GM19452 (cell line): ENCODE measurements at regions not wholly inside any gene's neighbourhood (a gene's known extent, or its start where the extent isn't known, plus 50 kb on each side); places are given as distances from the start of the nearest gene placed in this dataset.
"Not testable (repeated sequence)": the region's sequence is repeated elsewhere in the genome, so short reads cannot be mapped to it uniquely, and the experiment has no call there.

Source experiments
- ATAC-seq: cut with Tn5 transposase; IDR thresholded peaks from one replicate; pipeline ENCODE4 v1.9.1; 2021; ENCODE audit not compliant: unreplicated experiment

GRCh38 chr1:195851804-195852203 lies 756.4 kb downstream of the KCNT2 start:
- no peak for ATAC-seq

- ATAC-seq: no peak
These were observed 757.1 kb downstream of the KCNT2 start for GRCh38 chr1:195851016-195851601.

DNA sequence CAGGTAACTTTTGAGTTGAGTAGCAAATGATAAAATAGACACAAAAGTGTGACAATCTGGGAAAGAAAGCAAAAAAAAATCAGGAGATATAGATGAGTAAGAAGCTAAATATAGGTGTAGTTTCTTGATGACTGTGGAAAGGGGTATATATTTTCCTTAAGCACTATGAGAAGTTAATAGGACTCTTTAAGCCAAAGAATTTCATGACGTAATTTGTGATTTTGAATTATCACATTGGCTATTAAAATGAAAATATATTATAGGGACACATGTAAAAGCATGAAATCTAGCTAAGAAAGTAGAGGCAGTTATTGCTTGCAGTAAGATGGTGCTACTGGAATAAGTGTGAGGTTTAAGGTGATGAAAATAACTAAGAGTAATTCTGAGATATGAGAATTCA lies 759.1 kb downstream of the KCNT2 start:
- no peak for ATAC-seq

DNA sequence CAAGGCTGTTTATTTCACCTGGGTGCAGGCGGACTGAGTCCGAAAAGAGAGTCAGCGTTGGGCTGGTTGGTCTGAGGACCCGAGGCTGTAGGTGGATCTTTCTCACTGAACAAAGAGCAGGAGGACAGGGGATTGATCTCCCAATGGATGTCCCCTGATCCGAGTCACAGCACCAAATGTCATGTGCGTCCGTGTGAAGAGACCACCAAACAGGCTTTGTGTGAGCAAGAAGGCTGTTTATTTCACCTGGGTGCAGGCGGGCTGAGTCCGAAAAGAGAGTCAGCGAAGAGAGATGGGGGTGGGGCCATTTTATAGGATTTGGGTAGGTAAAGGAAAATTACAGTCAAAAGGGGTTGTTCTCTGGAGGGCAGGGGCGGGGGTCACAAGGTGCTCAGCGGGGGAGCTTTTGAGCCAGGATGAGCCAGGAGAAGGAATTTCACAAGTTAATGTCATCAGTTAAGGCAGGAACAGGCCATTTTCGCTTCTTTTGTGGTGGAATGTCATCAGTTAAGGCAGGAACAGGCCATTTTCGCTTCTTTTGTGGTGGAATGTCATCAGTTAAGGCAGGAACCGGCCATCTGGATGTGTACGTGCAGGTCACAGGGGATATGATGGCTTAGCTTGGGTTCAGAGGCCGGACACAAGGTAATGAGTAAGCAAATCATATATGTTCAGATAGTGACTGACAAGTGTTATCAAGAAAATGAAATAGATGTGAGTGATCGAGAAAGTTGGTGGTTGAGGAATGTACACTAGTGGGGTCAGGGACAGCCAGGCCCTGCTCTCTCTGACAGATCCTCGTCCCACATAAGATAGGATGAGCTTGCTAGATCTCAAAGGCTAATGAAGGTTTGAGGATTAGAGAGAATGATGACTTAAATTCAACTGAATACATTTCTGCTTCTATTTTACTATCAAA lies 760.0 kb downstream of the KCNT2 start:
- not testable (repeated sequence) for ATAC-seq

GRCh38 chr1:195831789-195832188 lies 776.5 kb downstream of the KCNT2 start:
- no peak for ATAC-seq

DNA sequence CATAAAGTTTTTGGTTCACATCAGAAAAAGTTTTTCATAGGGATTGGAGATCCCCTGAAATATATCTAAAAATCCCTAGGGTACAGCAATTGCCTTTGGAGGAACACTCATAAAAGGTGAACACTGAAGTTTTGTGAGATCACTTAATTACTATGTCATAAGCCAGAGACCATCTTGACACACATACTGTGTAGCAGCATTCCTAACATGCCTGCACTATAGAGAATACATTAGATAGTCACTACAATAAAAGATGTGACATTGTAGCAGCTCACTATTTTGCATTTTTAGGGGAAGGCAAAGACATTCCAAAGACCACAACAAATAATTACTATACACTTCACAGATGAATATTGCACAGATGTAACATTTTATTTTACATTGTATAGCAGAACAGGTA lies 779.9 kb downstream of the KCNT2 start:
- no peak for ATAC-seq

DNA sequence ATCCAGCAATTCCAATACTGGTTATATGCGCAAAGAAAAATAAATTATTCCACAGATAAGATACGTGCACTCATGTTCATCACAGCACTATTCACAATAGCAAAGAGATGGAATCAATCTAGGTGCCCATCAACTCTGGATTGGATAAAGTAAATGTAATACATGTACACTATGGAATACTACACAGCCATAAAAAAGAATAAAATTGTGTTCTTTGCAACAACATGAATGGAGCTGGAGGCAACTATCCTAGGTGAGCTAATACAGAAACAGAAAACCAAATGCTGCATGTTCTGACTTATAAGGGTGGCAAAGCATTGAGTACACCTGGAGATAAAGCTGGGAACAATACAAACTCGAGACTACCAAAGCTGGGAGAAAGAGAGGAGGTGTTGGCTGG lies 787.3 kb downstream of the KCNT2 start:
- ATAC-seq: no peak

GRCh38 chr1:195806060-195806459 lies 802.2 kb downstream of the KCNT2 start:
- ATAC-seq: no peak

DNA sequence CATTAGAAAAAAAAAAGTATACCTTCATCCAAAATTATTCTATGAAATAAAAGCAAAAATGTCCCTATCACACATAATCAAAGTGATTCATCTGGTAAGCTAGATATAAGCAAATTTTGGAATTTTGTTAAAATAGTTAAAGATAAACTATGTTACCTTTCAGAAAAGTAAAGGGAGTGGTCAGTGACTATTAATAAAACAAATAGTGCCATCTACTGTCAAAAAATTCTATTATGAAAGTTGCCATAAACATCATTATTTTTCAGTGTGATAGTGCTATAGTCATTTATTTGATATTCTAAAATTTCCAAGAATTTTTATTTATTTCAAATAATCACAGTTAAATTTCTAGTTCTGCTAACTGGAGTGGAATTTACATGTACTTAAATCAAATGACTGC lies 803.7 kb downstream of the KCNT2 start:
- ATAC-seq: no peak

- no peak for ATAC-seq
These were observed 809.2 kb downstream of the KCNT2 start for GRCh38 chr1:195799016-195799415.

- ATAC-seq: no peak
These were observed 814.0 kb downstream of the KCNT2 start for GRCh38 chr1:195794225-195794624.

GRCh38 chr1:195791796-195792195 lies 816.4 kb downstream of the KCNT2 start:
- ATAC-seq: no peak

GRCh38 chr1:195790514-195791168 lies 817.6 kb downstream of the KCNT2 start:
- no peak for ATAC-seq

- no peak for ATAC-seq
These were observed 818.9 kb downstream of the KCNT2 start for GRCh38 chr1:195789321-195789720.

DNA sequence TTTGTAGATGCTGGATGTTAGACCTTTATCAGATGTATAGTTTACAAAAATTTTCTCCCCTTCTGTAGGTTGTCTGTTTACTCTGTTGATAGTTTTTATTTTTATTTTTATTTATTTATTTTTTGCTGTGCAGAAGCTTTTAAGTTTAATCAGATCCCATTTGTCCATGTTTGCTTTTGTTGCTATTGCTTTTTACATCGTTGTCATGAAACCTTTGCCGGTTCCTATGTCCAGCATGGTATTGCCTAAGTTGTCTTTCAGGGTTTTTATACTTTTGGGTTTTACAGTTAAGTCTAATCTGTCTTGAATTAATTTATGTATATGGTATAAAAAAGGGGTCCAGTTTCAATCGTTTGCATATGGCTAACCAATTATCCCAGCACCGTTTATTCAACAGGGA lies 819.5 kb downstream of the KCNT2 start:
- ATAC-seq: no peak

GRCh38 chr1:195785830-195786229 lies 822.4 kb downstream of the KCNT2 start:
- no peak for ATAC-seq

DNA sequence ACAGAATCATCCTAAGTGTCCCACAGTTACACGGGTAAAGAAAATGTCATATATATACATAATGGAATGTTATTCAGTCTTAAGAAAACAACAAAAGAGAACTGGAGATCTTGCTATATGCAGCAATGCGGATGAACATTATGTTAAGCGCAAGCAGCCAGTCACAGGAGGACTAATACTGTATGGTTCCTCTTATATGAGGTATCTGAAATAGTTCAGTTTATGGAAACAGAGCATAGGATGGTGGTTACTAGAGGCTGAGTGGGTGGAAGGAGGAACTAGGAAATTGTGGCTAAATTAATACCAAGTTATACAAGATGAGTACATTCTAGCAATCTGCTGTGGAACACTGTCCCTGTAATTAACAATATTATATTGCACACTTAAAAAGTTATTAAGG lies 834.3 kb downstream of the KCNT2 start:
- no peak for ATAC-seq

DNA sequence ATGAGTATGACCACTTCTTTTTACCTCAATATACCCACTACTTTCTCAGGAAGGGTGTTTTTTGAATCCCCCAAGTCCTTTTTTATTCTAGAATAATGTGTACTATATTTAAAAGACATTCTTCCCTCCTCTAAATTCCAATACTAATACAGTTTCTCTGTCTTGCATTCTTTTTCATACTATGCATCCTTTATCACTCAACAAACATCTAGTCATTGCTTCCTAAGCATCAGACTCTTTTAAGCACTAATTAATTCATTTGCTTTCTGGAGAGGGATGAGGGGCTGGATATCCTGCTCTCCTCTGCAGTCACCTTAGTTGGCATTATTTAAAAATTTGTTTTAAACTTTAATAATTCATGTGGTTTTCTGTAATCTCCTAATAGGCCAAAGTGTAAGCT lies 838.8 kb downstream of the KCNT2 start:
- no peak for ATAC-seq

DNA sequence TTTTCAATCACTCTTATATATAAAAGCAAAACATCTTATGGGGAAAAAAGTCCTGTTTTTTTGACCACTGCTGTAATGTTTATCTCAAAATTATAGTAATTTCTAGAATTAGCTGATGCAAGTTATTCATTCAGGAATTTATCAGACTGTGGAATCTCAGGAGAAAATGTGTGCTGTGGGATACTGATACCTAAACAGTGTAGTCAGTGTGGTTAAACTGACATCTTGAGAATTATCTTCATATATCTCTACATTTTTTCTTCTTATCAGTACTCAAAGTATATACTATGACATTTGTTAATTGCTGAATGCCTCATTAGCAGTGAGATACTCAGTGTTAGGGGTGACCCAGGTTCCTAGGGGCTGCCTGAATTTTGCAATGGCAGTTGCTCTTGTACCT lies 839.3 kb downstream of the KCNT2 start:
- ATAC-seq: no peak

GRCh38 chr1:195768377-195768776 lies 839.9 kb downstream of the KCNT2 start:
- no peak for ATAC-seq

DNA sequence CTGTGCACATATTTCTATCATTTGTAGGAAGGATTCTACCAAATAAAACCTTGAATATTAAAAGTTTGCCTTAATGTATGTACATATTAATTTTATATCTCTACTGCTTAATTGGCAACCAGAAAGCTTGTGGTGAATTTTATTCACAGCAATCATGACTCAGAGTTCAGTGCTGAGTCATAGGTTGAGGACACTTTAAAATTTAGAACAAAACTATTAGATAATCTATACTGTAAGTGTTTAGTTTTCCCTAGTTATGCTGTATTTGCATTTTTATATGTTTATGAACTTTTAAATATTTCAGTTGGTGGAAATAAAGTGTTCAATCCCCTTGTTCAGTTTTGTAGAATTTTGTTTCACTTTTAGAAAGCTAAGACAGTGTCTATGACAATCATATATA lies 841.5 kb downstream of the KCNT2 start:
- no peak for ATAC-seq

GRCh38 chr1:195765099-195765498 lies 843.1 kb downstream of the KCNT2 start:
- ATAC-seq: no peak
